ENCODE measurements at regions not wholly inside any gene's neighbourhood (a gene's known extent, or its start where the extent isn't known, plus 50 kb on each side); places are given as distances from the start of the nearest gene placed in this dataset.

- no peak overlapping the region for H2AFZ ChIP-seq (ENCODE audit: low read depth, low read length)
- no peak for ATAC-seq (ENCODE audit: insufficient read depth, low read depth)
- DNase-seq, result no peak
Measured at GRCh38 chr4:20408611-20409010, 156.9 kb downstream of the SLIT2 start.

GRCh38 chr4:20412072-20412471 lies 160.4 kb downstream of the SLIT2 start:
- TF ChIP-seq CTCF (IDR thresholded peaks at IDR 0.05; ENCODE audit: borderline replicate concordance, extremely low read depth, low read length, poor library complexity, severe bottlenecking) (no peak), EZH2 (IDR thresholded peaks at IDR 0.05; ENCODE audit: borderline replicate concordance, low read depth, low read length, severe bottlenecking) (no peak)
- Histone ChIP-seq H2AFZ (ENCODE audit: low read depth, low read length) (no peak overlapping the region), H3K4me2 (ENCODE audit: insufficient read depth, low read length) (no peak overlapping the region), H4K20me1 (ENCODE audit: insufficient read depth, low read length) (no peaks in the 10 kb centered on the region), H3K27me3 (ENCODE audit: insufficient read depth, low read length, poor library complexity) (no peaks in the 10 kb centered on the region), H3K4me1 (ENCODE audit: insufficient read depth, low read length) (no peaks in the 10 kb centered on the region), H3K36me3 (ENCODE audit: insufficient read depth, low read length) (no peaks in the 10 kb centered on the region), H3K9ac (ENCODE audit: low read depth, low read length) (no peak overlapping the region), H3K9me3 (ENCODE audit: insufficient read depth, low read length, severe bottlenecking) (no peaks in the 10 kb centered on the region), H3K4me3 (ENCODE audit: low read depth in 1 of 2, low read length in 2 of 2) (no peak overlapping the region), H3K27ac (ENCODE audit: low read length) (no peak overlapping the region), H3K79me2 (ENCODE audit: insufficient read depth, low read length) (no peaks in the 10 kb centered on the region)
- no peak for ATAC-seq (ENCODE audit: insufficient read depth, low read depth)
- no peak for DNase-seq

More at GRCh38 chr4:20408611-20409010, 156.9 kb downstream of the SLIT2 start:
- H3K27me3 ChIP-seq (ENCODE audit: insufficient read depth, low read length, poor library complexity), result no peaks in the 10 kb centered on the region
- H3K4me1 ChIP-seq (ENCODE audit: insufficient read depth, low read length), result no peaks in the 10 kb centered on the region
- TF ChIP-seq CTCF (IDR thresholded peaks at IDR 0.05; ENCODE audit: borderline replicate concordance, extremely low read depth, low read length, poor library complexity, severe bottlenecking), result no peak
- TF ChIP-seq EZH2 (IDR thresholded peaks at IDR 0.05; ENCODE audit: borderline replicate concordance, low read depth, low read length, severe bottlenecking), result no peak
- no peak overlapping the region for H3K27ac ChIP-seq (ENCODE audit: low read length)
- H3K9ac ChIP-seq (ENCODE audit: low read depth, low read length), result no peak overlapping the region
- H3K9me3 ChIP-seq (ENCODE audit: insufficient read depth, low read length, severe bottlenecking), result no peaks in the 10 kb centered on the region
- H3K4me3 ChIP-seq (ENCODE audit: low read depth in 1 of 2, low read length in 2 of 2), result no peak overlapping the region
- no peaks in the 10 kb centered on the region for H3K36me3 ChIP-seq (ENCODE audit: insufficient read depth, low read length)
- H4K20me1 ChIP-seq (ENCODE audit: insufficient read depth, low read length), result no peaks in the 10 kb centered on the region
- no peaks in the 10 kb centered on the region for H3K79me2 ChIP-seq (ENCODE audit: insufficient read depth, low read length)
- H3K4me2 ChIP-seq (ENCODE audit: insufficient read depth, low read length), result no peak overlapping the region

- Histone ChIP-seq H3K27ac (ENCODE audit: low read length) (no peak overlapping the region), H3K79me2 (ENCODE audit: insufficient read depth, low read length) (no peaks in the 10 kb centered on the region), H3K4me2 (ENCODE audit: insufficient read depth, low read length) (no peak overlapping the region), H3K36me3 (ENCODE audit: insufficient read depth, low read length) (no peaks in the 10 kb centered on the region), H3K4me3 (ENCODE audit: low read depth in 1 of 2, low read length in 2 of 2) (no peak overlapping the region), H2AFZ (ENCODE audit: low read depth, low read length) (no peak overlapping the region), H3K27me3 (ENCODE audit: insufficient read depth, low read length, poor library complexity) (no peaks in the 10 kb centered on the region), H3K9ac (ENCODE audit: low read depth, low read length) (no peak overlapping the region), H3K9me3 (ENCODE audit: insufficient read depth, low read length, severe bottlenecking) (no peaks in the 10 kb centered on the region), H3K4me1 (ENCODE audit: insufficient read depth, low read length) (peaks cover 4% of the 10 kb centered on the region; the same call in 1 of the 2 replicates), H4K20me1 (ENCODE audit: insufficient read depth, low read length) (no peaks in the 10 kb centered on the region)
- DNase-seq, result no peak
- no peak for TF ChIP-seq EZH2 (IDR thresholded peaks at IDR 0.05; ENCODE audit: borderline replicate concordance, low read depth, low read length, severe bottlenecking)
- TF ChIP-seq CTCF (IDR thresholded peaks at IDR 0.05; ENCODE audit: borderline replicate concordance, extremely low read depth, low read length, poor library complexity, severe bottlenecking), result no peak
- ATAC-seq (ENCODE audit: insufficient read depth, low read depth), result no peak
Measured at GRCh38 chr4:20416800-20417199, 165.1 kb downstream of the SLIT2 start.

Measured in DND-41 (cell line).